DMS53 (cell line): ENCODE measurements at regions not wholly inside any gene's neighbourhood (a gene's known extent, or its start where the extent isn't known, plus 50 kb on each side); places are given as distances from the start of the nearest gene placed in this dataset.

Experiments
- DNase-seq: peaks from one replicate; lab custom pipeline; 2025; lab: John Stamatoyannopoulos, UW

DNA sequence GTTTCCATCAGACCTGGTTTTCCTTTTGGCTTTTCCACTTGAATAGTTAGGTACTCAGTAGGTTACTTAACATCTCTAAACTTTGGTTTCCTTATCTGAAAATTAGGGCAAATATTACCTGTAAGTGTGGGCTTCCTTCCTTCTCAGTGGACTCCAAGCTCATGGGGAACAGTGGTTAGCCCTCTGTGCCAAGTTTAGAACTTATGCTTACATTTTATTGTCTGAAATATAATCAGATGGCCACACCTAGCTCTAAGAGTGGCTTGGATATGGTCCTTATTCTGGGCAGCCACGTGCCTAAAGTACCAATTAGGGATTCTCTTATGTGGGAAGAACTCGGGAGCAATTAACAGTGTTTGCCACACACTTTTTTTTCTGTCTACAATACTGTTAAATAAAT is 133.9 kb downstream of the UCHL1 start:
- no peak for DNase-seq

GRCh38 chr4:41391271-41391670 is 134.5 kb downstream of the UCHL1 start:
- DNase-seq = no peak

GRCh38 chr4:41394481-41394894 is 137.8 kb downstream of the UCHL1 start:
- DNase-seq = no peak

DNA sequence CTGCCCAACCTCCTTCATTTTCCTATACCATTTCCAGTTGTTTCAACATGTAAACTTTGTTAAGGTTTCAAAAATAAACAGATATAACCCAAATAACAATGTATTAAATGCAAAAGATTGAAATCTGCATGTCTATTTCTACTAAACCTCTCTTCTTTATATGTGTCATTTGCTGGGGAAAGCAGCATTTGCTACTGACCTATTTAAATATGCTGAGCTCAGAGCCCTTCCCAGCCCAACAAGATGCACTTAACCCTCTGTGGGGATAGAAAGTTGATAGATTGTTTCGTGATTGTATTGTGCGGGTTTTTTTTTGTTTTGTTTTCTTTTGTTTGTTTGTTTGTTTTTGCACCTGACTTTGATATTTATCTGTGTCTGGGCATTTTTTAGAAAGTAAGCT is 139.5 kb downstream of the UCHL1 start:
- DNase-seq = no peak

DNA sequence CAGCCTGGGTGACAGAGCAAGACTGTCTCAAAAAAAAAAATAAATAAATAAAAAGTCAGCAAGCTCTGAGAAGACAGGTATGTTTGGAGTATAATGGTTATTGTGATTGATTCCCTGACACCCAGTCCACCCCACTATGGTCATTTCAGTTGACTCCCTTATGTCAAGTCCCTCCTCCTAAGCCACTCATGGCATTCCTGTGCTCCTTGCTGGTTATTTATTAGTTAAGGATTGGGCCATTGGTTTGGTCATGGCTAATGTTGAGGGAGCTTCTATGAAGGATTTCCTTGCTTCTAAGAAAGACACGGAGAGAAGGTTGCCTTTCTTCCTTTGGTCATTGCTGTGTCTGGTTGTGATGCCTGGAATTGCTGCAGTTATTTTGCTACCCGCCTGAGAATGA is 140.1 kb downstream of the UCHL1 start:
- no peak for DNase-seq

DNA sequence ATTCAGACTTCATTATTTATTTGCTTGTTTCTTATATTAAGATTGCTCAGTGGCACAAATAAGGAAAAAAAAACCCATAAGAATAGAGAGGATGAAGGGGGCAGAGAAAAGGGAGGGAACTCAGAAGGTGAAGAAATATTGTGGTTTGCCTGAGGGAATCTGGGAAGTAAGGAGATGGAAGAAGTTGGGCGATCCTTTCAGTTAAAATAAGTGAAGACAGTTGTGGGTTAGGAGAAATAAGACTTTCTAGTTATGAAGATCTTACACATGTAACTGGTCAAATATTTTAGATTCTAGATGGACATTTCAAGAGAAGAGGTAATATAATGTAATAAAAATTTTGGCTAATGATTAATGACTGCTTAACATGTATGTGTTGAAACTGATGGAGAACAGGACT is 138.7 kb upstream of the LIMCH1 start:
- no peak for DNase-seq

DNA sequence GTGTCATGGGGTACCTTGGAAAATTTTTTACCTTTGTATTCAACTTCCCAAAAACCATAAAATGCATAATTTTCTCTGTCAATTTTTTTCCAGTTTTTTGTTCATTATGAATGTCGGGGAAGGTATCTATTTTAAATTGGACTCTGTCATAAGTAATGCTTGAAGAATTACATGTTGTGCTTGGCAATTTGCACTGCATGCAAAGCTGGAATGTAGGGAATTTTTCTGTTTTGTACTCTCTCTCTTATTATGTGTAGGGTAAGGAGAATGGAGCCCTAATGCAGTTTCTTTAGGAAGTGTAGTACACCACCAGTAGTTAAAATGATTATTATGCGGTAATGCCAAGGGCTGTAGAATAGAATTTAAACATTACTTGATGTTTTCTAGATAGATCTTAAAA is 137.7 kb upstream of the LIMCH1 start:
- DNase-seq = no peak

GRCh38 chr4:41405464-41406112 is 132.4 kb upstream of the LIMCH1 start:
- DNase-seq = no peak

DNA sequence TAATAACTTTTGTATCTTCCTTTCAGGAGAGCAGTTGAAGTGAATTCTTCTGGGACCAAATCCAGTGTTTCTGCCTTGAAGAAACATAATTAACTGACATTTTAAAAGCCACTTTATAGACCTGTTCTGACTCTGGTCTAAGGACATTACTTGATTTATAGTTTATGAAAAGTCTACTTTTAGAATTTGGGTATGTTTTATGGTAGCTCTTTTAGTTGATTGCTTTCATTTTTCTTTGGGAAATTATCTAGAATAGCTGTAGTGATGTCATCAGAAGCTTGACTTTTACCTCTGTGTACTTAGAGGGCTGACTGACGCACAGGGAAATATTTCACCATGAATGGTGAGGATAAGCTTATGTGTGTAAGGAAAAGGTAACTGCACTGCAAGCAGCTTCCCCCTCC is 131.8 kb upstream of the LIMCH1 start:
- peak; percentile 86 for DNase-seq

DNA sequence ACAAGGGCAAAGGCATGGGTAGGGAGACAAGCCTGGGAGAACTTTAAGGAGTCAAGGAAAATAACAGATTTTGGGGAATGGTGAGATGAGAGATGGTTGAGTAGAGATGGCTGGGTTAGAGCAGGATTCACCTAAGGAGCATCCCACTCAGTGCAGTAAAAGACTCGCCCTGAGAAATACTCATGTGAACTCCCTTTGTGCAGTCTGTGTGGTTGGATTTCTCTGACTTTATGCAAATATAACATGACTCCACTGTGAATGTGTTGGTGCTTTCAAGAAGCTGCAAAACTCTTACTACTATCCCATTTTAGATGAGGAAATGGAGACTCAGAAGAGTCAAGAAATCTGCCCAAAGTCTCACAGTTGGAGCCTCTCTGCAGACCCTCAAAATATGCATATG is 129.8 kb upstream of the LIMCH1 start:
- DNase-seq = no peak

- DNase-seq = no peak
Observed at GRCh38 chr4:41408859-41409593, 128.9 kb upstream of the LIMCH1 start.

DNA sequence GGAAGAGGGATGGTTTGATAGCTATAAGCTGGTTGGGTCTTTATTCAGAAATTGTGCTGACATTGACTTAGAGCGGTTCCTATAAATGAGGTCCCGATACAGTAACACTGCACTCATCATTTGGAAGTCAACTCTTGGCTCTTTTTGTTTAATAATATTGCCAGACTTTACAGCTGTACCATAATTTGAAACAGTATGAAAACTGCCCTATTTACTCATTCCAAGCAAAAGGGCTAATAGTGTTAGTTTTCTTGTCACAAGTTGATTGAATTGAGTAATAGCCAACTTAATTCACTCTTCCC is 128.4 kb upstream of the LIMCH1 start:
- no peak for DNase-seq

DNA sequence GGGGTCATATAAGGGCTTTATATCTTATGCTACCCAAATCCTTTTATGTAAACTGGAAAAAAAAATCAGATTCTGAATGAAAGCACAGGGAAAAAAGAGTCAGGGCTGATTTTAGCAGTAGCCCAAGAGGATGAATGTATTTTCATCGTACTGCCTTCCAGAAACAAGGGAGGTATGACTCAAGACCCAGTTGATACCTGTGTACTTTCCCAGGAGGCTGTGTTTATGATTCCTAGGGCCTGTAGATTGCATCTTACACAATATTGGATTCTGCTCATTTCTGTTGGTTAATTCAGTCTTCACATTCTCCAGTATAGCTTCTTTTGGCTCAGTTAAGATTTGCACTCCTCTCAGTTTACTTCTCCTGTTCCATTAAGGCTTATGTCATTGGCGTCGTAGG is 127.9 kb upstream of the LIMCH1 start:
- DNase-seq = no peak

DNA sequence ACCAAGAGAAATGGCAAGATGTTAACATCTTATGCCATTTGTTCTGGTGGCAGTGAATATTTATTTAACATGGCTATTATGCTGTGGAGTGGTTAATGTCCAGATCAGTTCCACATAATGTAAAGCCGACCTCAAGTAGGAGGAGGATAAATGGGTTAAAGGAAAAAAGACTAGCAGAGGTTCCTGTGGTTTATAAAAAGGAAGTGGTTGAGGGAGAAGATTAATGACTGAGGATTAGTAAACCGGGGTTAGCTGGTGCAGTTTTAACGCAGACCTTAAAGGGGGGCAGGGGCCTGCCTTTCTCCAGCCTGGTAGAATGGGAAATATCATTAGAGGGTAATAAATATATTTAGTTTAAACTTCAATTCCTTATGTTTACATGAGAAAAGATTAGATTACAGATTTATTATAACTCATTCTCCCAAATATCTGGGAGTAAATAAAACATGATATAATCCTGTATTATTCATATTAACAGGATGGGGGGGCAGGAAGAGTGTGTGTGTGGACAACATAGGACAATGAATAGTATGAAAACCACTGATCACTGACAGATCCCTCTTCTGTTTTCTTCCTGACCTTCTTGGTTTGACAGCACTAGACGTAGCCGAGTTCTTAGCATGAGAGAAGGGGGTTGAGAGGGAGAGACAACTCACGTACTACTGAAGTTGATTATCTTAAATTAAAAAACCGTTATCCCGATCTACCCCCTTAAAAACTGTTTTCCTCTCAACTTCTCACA is 124.1 kb upstream of the LIMCH1 start:
- no peak for DNase-seq

GRCh38 chr4:41414412-41414779 is 123.6 kb upstream of the LIMCH1 start:
- no peak for DNase-seq

GRCh38 chr4:41418444-41418843 is 119.5 kb upstream of the LIMCH1 start:
- DNase-seq = no peak

GRCh38 chr4:41420541-41420940 is 117.4 kb upstream of the LIMCH1 start:
- no peak for DNase-seq

DNA sequence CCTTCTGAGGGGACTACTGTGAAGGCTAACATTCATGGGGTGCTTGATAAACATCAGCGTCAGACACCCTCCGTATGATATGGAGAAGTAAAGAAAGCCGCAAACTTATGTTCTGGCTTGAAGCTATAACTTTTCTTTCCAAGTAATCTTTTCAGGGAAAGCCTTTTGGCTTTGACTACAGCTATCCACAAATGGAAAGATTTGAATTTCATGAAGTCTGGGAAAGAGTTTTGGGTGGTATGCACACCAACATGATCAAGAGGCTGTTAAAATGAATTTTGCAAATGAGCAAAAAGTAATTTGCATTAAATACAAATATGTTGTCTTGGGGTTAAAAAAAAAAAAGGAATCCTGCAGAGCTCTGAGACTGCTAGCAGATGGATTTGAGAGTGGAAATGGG is 114.8 kb upstream of the LIMCH1 start:
- DNase-seq = no peak

DNA sequence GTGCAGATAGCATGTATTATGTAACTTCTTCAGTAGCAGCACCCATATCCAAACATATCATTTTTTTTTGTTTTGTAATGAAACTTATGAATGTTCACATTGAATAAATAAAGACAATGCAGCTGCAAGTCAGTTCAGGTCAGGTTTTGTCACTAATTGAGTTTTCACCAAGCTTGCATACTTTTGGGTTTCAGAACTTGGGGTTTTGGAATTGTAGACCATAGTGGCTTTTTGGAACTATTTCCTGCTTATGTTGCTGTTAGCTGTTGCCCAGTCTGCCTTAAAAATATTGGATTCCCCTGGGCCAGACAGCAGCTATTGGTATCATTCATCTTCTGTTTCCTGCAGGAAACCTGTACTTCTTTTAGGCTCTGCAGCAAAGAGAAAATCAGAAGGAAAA is 113.4 kb upstream of the LIMCH1 start:
- no peak for DNase-seq

- no peak for DNase-seq
Observed at GRCh38 chr4:41425650-41426049, 112.3 kb upstream of the LIMCH1 start.

- DNase-seq = peak; percentile 30
Observed at GRCh38 chr4:41426539-41426938, 111.4 kb upstream of the LIMCH1 start.

DNA sequence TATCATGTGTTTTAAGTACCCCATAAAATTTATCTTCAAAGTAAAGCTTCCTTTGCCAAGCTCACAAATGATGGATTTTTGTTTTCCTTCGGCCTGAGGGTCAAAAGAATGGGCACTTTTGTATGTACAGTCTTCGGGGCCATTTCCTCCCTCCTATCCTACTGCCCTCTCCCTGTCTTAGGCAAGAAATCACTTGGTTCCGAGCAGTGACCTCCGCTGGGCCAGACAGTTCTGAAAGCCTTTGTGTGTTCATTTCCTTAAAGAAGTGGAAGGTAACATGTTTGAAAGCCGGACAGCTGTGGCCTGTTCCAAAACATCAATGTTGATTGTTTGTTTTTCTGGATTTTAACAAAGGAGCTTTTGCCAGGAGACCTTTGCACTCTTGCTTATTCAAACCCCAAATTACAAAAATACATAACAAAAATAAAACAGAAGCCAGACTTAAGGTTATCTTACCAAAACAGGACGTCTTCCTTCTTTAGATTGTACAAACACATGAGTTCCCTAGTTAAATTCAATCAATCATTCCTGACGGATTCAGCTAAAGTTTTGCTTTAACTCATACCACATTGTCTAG is 110.6 kb upstream of the LIMCH1 start:
- no peak for DNase-seq

- DNase-seq = no peak
Observed at GRCh38 chr4:41427931-41428600, 109.9 kb upstream of the LIMCH1 start.
